KBM-7 (cell line): ENCODE measurements at regions not wholly inside any gene's neighbourhood (a gene's known extent, or its start where the extent isn't known, plus 50 kb on each side); places are given as distances from the start of the nearest gene placed in this dataset.
"Not testable (repeated sequence)": the region's sequence is repeated elsewhere in the genome, so short reads cannot be mapped to it uniquely, and the experiment has no call there.

Experiments used
- DNase-seq: peaks from one replicate; pipeline ENCODE4 v3.0.0-alpha.2; 2015
- in situ Hi-C: fragments of 300-500 bp; cut with MboI; formaldehyde crosslinking; loops from 2 replicates; pipeline ENCODE4 v1.14.3; 2020; ENCODE audit warnings: low sequenced_read_pairs, low pct_unique_long_range_greater_than_20kb, mixed read lengths

DNA sequence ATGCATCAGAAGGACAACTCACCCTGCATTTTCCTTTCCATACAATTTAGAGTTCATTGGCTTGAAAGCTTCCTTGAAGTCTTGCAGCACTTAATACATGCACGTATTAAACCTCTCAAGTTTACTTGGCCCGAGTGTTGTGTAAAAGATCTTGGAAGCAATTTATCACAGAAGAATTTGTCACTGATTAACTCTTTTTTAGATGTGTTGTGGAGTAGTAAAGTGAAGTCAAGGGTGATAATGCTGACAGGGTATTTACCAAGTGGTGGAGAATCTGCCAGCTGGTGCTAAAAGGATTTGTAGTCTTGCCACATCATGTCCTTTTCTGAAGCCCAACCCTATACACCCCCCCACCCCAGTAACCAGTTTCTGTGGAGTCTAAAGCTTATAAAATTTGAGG is 421.0 kb upstream of the MIR17HG start:
- DNase-seq: no peak
- in situ Hi-C loops: no loop called here

DNA sequence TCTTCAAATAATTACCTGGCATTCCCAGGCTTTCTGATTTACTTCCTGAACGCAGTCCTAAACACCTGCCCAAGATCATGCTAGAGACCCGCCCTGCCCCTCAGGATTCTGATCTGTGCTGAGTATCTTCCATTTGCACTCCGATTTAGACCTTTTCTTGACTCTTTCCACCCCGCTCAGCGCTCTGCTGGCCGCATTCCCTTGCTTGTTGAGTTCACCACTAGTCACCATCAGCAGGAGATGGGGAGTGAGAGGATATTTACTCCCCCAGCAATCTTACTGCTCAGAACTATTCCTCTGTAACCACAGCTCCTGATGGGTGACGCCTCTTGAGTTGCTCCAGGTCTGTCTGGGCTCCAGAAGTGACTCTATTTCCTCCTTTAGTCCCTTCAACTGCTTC is 419.4 kb upstream of the MIR17HG start:
- in situ Hi-C loops: no loop called here
- no peak for DNase-seq

DNA sequence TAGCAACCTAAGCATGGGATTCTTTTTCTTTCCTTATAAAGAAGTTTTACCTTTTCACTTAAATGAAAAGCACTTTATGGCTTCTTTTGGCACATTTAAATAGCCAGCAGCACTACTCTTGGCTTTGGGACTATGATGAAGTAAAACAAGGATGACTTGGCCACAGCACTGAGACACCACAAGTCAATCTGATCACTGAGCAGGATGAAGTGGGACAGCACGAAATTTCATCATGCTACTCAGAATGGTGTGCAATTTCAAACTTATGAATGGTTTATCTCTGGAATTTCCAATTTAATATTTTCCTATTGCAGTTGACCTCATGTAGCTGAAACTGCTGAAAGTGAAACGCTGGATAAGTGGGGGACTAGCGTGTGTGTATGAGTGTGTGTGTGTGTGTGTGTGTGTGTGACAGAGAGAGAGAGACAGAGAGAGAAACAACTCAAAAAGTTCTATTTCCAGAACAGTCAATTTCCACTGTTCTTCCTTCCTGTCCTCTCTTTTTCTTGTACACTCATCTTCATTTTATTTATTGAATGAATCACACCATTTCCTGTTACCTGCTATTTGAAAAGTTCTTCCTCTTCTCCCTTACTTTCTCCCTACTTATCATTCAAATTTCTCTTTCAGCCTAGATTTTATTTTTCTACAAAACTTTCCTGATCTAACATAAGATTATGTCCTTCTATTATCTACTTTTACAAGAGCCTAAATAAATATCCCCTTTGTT is 414.2 kb upstream of the MIR17HG start:
- in situ Hi-C loops: no loop called here
- DNase-seq: no peak

DNA sequence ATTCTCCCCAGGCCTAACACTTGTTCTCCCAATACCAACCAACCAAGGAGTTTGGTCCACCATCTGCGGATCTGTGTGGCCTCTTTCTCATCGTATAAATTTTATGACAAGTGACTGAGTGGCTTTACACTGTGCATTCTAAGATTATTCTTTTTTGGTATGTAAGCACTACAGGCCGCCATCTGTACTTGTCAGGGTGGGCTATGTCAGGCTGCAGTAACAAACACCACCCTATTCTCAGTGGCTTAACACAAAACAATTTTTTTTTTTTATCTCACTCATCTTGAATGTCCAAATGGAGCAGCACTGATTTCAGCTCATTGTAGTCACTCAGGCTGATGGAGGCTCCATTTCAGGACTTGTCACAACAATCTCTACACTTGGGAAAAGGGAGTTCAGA is 412.7 kb upstream of the MIR17HG start:
- no peak for DNase-seq
- in situ Hi-C loops: no loop called here

DNA sequence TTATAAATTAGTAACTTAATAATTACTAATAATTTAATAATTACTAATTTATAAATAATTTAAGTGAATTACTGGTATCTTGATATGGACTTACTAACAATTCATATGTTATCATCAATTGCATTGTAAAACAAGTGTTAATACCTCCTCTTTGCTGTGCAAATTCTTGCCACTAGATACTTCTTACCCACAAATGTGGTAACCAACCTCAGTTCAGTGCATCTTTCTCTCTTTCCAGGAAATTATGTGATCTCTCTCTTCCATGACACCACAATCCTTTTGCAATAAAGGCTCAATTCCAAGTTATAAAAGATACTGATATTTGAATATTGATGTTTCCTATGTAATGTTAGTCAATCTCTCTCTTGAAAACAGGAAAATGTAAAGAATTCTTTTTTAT is 408.6 kb upstream of the MIR17HG start:
- in situ Hi-C loops: no loop called here
- no peak for DNase-seq

DNA sequence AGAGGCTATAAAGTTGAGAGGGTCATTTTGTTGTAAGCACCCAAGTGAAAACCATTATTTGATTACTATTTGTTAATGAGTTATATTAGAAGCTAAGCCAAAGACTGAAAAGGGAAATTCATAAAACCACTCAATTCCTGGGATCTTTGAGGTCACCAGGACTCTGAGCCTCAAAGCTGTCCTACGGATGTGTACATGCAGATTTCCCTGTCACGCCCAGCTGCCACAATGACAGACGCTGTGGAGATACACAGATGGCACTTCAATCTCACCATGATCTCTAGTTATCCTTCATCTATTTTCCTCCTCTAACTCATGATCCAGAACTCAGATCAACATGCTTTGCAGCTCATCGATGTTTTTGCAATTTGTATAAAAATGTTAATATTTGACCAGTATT is 403.5 kb upstream of the MIR17HG start:
- in situ Hi-C loops: no loop called here
- DNase-seq: no peak

DNA sequence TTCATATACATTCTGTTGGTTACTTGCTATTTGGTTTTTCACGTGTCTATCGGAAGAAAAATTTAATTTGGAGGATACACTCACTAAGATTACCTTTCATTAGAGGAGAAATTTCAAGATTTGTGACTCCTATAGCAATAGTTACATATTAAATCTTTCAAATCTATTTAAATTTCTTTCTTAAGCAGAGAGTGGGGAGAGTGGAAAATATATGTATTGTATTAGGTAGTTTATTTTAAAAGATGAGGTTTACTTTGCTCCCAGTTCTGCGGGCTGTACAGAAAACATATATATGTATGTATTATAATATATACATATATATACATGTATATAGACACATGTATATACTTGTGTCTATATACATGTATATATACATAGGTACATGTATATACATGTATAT is 402.3 kb upstream of the MIR17HG start:
- in situ Hi-C loops, DNase-seq: not testable (repeated sequence)

DNA sequence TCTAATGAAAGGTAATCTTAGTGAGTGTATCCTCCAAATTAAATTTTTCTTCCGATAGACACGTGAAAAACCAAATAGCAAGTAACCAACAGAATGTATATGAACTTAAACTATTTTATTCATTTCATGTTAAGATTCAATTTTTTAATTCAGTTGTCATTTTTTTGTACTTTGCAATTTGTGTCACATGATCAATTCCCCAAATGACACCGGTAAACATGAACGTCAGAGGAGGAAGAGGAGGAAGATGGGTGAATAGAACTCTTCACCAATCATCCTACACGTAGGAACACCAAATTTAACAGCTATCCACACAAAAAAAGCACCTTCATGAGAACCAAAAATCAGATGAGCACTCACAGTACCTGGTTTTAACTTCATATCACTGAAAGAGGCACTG is 401.4 kb upstream of the MIR17HG start:
- in situ Hi-C loops, DNase-seq: not testable (repeated sequence)

DNA sequence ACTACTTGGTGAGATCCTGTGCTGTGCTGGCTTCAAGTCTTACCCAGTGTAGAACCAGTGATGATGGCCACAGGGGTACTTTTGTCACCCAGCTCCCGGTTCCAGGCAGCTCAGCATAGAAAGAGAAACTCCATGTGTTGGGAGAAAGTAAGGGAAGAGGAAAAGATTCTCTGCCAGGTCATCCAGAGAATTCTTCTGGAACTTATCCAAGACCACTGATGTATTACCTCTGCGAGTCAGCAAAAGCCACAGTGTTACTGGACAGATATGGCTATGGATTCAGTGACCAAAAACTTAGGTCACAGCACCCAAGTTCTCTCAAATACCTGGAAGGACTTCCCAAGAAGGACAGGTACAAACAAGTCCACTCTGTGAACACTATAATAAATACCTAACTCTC is 399.5 kb upstream of the MIR17HG start:
- no peak for DNase-seq
- in situ Hi-C loops: no loop called here

DNA sequence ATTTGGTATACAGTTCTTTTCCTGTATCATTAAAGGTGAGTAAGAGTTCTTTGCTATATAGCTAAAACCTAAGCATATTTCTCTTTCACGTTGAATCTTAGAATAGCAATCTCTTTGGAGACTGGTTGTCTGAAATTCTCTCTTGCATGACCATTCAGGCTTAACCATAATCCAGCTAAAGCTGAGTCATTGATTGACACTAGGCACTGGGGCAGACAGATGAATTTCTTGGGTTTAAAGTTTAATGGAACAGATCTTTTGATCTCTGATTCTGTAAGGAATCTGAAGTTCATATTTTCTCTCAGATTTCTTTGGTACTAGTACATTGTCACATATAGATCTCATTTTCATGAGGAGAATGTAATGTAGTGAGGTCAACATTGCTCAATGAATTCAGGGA is 397.3 kb upstream of the MIR17HG start:
- DNase-seq: no peak

DNA sequence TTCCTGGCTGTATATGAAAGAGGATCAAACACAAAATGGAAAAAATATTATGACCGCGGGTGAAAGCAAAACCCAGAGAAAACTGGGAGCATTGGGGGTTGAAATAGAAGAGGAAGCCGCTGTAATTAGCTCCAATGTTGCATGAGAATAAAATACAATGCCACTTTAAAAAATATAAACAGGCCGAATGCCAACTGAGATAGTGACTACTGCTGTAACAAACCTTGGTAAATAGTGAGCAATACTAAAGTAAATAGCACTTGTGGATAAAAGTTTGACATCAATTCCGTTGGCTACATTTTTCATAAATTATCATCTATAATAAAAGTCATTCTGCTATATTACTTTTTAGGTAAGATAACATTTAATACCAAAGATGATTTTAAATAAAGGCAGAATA is 395.8 kb upstream of the MIR17HG start:
- in situ Hi-C loops: no loop called here
- DNase-seq: no peak

More for the DNA sequence above, 397.3 kb upstream of the MIR17HG start:
- in situ Hi-C loops: no loop called here

DNA sequence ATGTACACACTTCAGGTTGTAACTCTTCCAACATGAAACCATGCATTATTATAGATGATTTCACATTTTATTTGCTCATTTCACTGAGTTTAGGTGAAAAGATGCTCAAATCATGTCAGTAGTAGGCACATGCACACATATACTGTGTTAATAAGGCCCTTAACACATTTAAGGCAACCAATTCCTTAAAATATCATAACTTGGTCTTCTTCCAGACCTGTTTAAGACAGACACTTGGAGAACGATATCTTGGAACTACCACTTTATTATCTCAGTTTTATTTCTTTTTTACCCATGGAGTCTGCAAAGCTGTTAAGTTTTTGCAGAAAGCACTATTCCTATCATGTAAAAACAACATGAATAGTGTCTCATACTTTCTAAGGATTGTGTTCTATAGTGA is 395.2 kb upstream of the MIR17HG start:
- in situ Hi-C loops: no loop called here
- no peak for DNase-seq

DNA sequence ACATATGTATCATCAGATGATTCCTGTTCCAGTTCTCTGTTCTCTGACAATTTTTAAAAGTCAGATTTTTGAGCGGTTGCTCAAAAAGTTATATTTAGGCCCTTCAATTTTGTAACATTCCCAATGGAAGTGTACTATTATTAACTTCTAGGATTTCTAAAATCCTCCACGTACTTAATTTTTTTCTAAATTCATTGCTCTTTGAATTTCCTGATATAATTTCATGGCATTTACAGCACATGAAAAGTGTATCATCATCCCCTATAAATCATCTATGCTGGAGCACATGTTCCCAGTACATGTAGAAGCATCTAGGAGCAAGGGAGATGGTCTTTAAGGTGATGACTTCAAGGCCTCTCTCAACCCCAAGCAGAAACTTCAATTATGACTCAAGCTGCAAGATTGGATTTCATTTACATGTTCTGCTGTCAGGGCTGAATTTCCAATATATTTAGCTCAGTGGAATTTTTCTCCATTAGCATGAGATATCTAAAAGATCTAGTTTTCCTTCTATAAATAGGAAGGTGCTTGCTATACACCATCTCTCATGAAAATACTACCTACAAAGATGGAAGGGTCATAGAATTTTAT is 392.8 kb upstream of the MIR17HG start:
- in situ Hi-C loops: no loop called here
- no peak for DNase-seq

DNA sequence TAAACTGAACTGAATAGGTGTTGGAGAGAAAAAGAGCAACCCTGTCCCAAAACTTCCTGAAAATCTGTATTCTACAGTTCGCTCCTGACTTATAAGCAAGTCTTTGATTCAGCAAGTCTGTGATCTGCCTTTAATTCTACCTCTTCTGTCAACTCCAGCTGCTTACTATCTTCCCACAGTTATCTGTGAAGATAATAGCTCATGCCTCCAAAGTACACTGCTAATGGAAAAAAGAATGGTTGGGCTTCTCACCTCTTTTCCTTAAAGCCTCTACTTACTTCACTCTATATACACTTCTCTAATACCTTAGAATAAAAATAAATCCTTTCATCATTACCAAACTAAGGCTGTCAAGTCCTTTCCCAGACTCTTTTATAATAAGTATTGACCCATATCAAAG is 391.5 kb upstream of the MIR17HG start:
- DNase-seq: no peak
- in situ Hi-C loops: no loop called here

DNA sequence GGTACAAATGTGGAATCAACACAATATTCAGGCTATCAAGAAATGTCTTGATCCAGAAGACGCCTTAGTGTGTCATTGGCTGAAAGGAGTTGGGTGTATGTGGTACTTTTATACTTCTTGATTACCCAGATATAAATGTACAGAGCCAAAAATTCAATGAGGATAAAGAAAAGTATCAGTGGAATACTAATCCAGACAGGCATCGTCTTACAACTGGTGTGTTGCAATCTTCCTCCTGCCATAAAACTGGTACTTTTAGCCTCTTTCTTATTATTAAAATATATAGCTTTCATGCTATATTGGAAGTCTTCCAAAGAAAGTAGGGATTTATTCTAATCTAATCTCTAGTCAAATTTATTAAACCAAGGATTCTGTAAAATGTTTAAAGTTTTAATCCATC is 388.6 kb upstream of the MIR17HG start:
- in situ Hi-C loops: no loop called here

DNA sequence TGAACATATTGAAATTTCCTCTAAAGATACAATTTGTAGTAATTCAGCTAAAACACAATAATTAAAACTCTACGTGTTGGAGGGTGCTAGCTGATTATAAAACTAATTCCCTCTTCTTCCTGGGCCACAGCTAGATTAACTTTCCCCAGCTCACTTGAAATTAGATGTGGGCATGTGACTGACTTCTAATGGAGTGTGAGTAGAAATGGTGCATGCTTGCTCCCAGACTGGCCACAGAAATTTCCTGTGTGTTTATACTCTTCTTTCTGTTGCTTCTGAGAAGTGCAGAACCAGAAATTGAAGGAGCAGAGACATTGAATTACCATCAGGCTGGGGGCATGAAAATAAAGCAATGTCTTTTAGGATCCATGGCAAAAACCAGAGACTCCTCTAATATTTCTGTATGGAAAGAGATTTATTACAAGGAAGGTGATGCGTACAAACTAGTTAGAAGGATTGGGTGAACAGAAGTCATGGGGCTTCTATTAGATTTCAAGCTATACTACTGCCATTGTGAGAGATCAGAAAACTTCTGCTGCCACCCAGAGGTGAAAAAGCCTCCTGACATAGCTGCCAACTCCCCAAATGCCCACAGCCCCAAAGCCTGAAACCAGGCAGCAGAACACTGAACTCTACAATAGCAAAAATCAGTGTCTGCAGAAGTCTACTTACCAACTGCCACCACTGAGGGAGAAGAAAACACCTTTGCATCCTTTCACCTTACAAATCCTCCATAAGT is 379.2 kb upstream of the MIR17HG start:
- in situ Hi-C loops: no loop called here
- DNase-seq: peak; percentile 32

More for the DNA sequence above, 388.6 kb upstream of the MIR17HG start:
- DNase-seq: no peak

DNA sequence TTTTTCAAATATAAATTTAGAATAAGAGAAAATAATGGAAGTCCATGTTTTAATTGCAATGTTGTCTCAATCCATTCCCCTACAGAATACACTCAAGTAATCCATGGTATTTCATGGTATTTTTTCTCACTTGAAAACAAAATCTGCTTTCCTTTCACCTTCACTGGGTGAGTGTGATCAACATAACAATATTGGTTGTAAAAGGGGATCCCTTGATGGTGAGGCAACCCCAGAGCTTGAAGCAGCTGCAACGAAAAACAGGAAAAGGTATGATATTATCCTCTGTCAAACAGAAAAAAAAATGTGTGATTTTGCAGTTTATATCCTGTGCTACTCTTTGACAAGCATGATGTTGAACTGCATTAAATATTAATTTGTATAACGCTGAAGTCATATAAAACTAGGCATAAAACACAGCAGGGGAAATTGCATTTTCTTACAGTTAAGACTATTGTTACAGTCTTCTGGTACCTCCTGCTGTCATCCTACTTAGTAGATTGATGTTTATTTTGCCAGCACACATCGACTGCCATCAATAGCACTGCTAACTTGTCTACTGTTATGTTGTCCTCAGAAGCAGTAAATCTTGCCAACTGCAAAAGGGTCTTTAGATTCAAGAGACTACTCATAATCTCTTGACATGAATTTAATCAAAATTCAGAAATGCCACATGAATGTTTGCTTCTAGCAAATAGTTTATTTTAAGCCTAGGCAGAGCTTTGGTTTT is 373.1 kb upstream of the MIR17HG start:
- no peak for DNase-seq
- in situ Hi-C loops: no loop called here

DNA sequence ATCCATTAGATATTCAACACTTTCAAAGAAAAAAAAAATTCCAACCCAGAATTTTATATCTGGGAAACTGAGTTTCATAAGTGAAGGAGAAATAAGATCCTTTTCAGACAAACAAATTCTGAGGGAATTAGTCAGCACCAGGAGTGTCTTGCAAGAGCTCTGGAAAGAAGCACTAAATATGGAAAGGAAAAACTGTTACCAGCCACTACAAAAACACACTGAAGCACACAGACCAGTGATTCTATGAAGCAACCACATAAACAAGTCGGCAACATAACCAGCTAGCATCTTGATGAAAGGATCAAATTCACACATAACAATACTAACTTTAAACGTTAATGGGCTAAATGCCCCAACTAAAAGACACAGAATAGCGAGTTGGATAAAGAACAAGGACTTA is 368.4 kb upstream of the MIR17HG start:
- no peak for DNase-seq

DNA sequence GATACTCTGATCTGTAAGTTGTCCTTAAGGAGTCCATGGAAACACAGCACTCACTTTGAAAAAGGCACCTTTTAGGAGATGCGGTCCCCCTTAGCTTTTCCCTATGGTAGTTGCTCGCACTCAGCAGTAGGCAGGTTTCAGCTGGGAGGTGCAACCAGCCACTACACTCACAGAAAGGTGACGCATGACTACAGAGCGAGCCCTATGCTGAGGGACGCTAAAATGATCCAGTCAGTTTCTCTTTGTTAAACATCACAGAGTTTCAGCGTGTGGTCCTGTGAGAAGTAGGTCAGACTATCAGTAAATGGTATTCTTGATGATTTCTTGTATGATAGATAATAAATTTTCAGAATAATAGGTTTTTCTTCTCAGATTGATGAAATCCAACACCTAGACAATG is 362.7 kb upstream of the MIR17HG start:
- no peak for DNase-seq
- in situ Hi-C loops: no loop called here

More for the DNA sequence above, 368.4 kb upstream of the MIR17HG start:
- in situ Hi-C loops: no loop called here

DNA sequence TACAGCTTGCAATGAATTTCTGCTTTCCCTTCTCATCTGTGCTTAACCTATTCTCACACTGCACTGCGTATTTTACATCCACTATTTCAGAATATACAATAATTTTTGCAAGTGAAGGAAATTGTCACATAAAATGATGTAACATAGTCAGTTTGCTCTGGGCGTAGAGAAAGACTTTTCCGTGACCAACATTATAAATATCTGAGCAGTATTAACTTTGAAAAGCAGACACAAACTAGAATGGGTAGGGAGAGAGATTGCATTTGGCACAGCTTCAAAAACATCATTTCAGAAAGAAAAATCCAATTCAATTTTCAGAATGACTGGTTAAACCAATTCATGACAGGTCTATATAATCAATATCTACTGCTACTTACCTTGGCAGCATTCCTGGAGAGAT is 352.5 kb upstream of the MIR17HG start:
- in situ Hi-C loops: no loop called here
- no peak for DNase-seq
